ENCODE measurements at regions not wholly inside any gene's neighbourhood (a gene's known extent, or its start where the extent isn't known, plus 50 kb on each side); places are given as distances from the start of the nearest gene placed in this dataset.

DNA sequence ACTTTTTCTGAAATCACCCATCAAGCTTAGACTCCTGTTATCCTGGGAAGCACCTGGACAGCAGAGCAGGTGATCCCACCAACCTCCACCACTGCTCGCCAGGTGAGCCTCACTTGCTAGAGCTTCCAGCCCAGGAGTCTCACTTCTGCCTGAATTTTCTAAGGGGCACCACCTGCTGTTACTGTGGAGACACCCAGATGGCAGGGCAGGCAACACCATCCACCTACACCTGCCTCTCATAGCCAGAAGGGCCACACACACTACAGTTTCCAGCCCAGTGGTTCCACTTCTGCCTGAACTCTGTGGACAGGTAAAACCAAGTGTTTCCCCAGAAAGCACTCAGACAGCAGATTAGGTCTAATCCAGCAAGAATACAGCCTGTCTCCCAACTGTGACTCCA is 262.0 kb downstream of the ARAP2 start:
- Histone ChIP-seq H3K27ac (no peak overlapping the region), H3K4me1 (no peaks in the 10 kb centered on the region), H3K4me3 (no peak overlapping the region), H3K36me3 (no peaks in the 10 kb centered on the region), H3K27me3 (no peaks in the 10 kb centered on the region), H3K9me3 (no peaks in the 10 kb centered on the region)
- TF ChIP-seq, protein P1, sequence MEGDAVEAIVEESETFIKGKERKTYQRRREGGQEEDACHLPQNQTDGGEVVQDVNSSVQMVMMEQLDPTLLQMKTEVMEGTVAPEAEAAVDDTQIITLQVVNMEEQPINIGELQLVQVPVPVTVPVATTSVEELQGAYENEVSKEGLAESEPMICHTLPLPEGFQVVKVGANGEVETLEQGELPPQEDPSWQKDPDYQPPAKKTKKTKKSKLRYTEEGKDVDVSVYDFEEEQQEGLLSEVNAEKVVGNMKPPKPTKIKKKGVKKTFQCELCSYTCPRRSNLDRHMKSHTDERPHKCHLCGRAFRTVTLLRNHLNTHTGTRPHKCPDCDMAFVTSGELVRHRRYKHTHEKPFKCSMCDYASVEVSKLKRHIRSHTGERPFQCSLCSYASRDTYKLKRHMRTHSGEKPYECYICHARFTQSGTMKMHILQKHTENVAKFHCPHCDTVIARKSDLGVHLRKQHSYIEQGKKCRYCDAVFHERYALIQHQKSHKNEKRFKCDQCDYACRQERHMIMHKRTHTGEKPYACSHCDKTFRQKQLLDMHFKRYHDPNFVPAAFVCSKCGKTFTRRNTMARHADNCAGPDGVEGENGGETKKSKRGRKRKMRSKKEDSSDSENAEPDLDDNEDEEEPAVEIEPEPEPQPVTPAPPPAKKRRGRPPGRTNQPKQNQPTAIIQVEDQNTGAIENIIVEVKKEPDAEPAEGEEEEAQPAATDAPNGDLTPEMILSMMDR (IDR thresholded peaks at IDR 0.05 in 4 of 5, conservative IDR thresholded peaks at IDR 0.05 in 1 of 5) = no peak
- no peak for TF ChIP-seq POLR2A (IDR thresholded peaks at IDR 0.05)
- intact Hi-C loops (cut with DNase I; ENCODE audit: low total_unique reads) (no loop called here), in situ Hi-C loops (cut with MboI; ENCODE audit: low sequenced_read_pairs in 4 of 4) (no loop called here)
- ATAC-seq (no peak), DNase-seq (no peak)

- TF ChIP-seq POLR2A (IDR thresholded peaks at IDR 0.05) = no peak
- TF ChIP-seq, protein P1 (IDR thresholded peaks at IDR 0.05 in 4 of 5, conservative IDR thresholded peaks at IDR 0.05 in 1 of 5) = no peak
- in situ Hi-C loops (cut with MboI; ENCODE audit: low sequenced_read_pairs in 4 of 4) = no loop called here
- intact Hi-C loops (cut with DNase I; ENCODE audit: low total_unique reads) = no loop called here
- H3K36me3 ChIP-seq = no peaks in the 10 kb centered on the region
- no peaks in the 10 kb centered on the region for H3K27me3 ChIP-seq
- H3K4me3 ChIP-seq = no peak overlapping the region
- H3K4me1 ChIP-seq = no peaks in the 10 kb centered on the region
- DNase-seq (no peak), ATAC-seq (no peak)
- no peaks in the 10 kb centered on the region for H3K9me3 ChIP-seq
- no peak overlapping the region for H3K27ac ChIP-seq
Observed at GRCh38 chr4:35986537-35986936, 257.8 kb downstream of the ARAP2 start.

DNA sequence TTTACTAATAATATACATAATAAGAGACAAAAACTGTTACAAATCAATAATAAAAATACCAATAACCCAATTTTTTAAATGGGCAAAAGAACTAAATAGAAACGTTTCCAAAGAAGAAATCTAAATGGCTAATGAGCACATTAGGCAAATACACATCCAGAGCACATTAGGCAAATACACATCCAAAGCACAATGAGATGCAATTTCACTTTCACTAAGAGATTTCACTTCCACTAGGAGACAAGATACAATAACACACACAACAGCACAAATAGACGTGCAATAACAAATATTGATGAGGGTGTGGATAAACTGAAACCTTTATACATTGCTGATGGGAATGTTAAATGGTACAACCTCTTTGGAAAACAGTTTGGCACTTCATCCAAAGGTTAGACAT is 250.7 kb downstream of the ARAP2 start:
- no peaks in the 10 kb centered on the region for H3K27me3 ChIP-seq
- intact Hi-C loops (cut with DNase I; ENCODE audit: low total_unique reads) (no loop called here), in situ Hi-C loops (cut with MboI; ENCODE audit: low sequenced_read_pairs in 4 of 4) (no loop called here)
- H3K4me3 ChIP-seq = no peak overlapping the region
- no peaks in the 10 kb centered on the region for H3K9me3 ChIP-seq
- no peaks in the 10 kb centered on the region for H3K4me1 ChIP-seq
- ATAC-seq = no peak
- no peak for TF ChIP-seq POLR2A (IDR thresholded peaks at IDR 0.05)
- TF ChIP-seq, protein P1 (IDR thresholded peaks at IDR 0.05 in 4 of 5, conservative IDR thresholded peaks at IDR 0.05 in 1 of 5) = no peak
- no peaks in the 10 kb centered on the region for H3K36me3 ChIP-seq
- no peak for DNase-seq
- H3K27ac ChIP-seq = no peak overlapping the region

DNA sequence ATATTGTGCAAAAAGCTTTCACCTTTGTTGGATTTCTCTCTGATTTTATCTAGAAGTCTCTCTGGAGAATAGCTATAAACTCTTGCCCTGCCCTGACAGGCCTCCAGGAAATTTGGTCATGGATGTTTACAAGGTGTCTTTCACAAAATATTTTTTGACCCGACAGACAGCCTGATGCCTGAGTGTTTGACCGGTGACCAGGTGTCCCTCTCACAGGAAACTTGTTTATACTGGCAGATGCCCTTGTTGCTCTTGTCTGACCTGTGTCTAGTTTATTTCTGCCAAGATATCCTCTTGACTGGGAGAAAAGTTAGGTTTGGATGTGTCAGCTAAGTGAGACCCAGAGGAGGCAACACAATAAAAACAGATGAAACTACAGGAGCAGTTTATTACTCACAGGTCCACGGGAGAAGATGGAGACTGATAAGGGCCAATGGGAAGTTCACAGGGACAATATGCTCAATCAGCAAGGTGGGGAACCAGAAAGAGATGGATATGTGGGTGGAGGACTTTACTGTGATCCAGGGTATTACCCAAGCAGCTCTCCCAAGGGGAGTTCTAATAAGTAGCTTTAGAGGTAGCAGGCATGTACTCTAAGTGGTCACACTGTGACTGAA is 243.3 kb downstream of the ARAP2 start:
- intact Hi-C loops (cut with DNase I; ENCODE audit: low total_unique reads) = no loop called here
- in situ Hi-C loops (cut with MboI; ENCODE audit: low sequenced_read_pairs in 4 of 4) = no loop called here
- H3K36me3 ChIP-seq = no peaks in the 10 kb centered on the region

More for the DNA sequence above, 243.3 kb downstream of the ARAP2 start:
- H3K27me3 ChIP-seq = no peaks in the 10 kb centered on the region
- DNase-seq = no peak
- TF ChIP-seq, protein P1 (IDR thresholded peaks at IDR 0.05 in 4 of 5, conservative IDR thresholded peaks at IDR 0.05 in 1 of 5) = no peak
- no peak for TF ChIP-seq POLR2A (IDR thresholded peaks at IDR 0.05)
- no peak for ATAC-seq
- H3K4me1 ChIP-seq = no peaks in the 10 kb centered on the region
- no peaks in the 10 kb centered on the region for H3K9me3 ChIP-seq
- no peak overlapping the region for H3K4me3 ChIP-seq
- H3K27ac ChIP-seq = no peak overlapping the region
